HCEC 1CT (cell line): ENCODE measurements at regions not wholly inside any gene's neighbourhood (a gene's known extent, or its start where the extent isn't known, plus 50 kb on each side); places are given as distances from the start of the nearest gene placed in this dataset.
"Not testable (repeated sequence)": the region's sequence is repeated elsewhere in the genome, so short reads cannot be mapped to it uniquely, and the experiment has no call there.

Experiments used
- DNase-seq: peaks from one replicate; pipeline ENCODE4 v3.0.0-alpha.2; 2017

GRCh38 chr6:3962291-3963280 is 113.4 kb downstream of the FAM50B start:
- no peak for DNase-seq

- no peak for DNase-seq
These were observed 114.3 kb downstream of the FAM50B start for GRCh38 chr6:3963426-3963825.

- no peak for DNase-seq
These were observed 113.7 kb downstream of the FAM217A start for GRCh38 chr6:3965071-3965718.

GRCh38 chr6:3966426-3966825 is 112.5 kb downstream of the FAM217A start:
- no peak for DNase-seq

- DNase-seq, result no peak
These were observed 108.8 kb downstream of the FAM217A start for GRCh38 chr6:3970097-3970496.

- DNase-seq, result not testable (repeated sequence)
These were observed 105.8 kb downstream of the FAM217A start for GRCh38 chr6:3973152-3973551.

- DNase-seq, result peak; percentile 81
These were observed 100.8 kb downstream of the FAM217A start for GRCh38 chr6:3977875-3978711.

- DNase-seq, result not testable (repeated sequence)
These were observed 100.0 kb downstream of the FAM217A start for GRCh38 chr6:3978966-3979365.

- no peak for DNase-seq
These were observed 97.0 kb downstream of the FAM217A start for GRCh38 chr6:3981917-3982316.

- DNase-seq, result no peak
These were observed 95.2 kb downstream of the FAM217A start for GRCh38 chr6:3983778-3984177.

GRCh38 chr6:3984494-3984893 is 94.4 kb downstream of the FAM217A start:
- no peak for DNase-seq

GRCh38 chr6:3986241-3986640 is 92.7 kb downstream of the FAM217A start:
- no peak for DNase-seq

- DNase-seq, result peak; percentile 40
These were observed 91.9 kb downstream of the FAM217A start for GRCh38 chr6:3987053-3987452.

- DNase-seq, result no peak
These were observed 91.4 kb downstream of the FAM217A start for GRCh38 chr6:3987576-3987975.

- peak; percentile 77 for DNase-seq
These were observed 88.0 kb downstream of the FAM217A start for GRCh38 chr6:3990692-3991491.

GRCh38 chr6:3991941-3992340 is 87.0 kb downstream of the FAM217A start:
- DNase-seq, result no peak

- no peak for DNase-seq
These were observed 82.6 kb downstream of the FAM217A start for GRCh38 chr6:3996349-3996748.

- DNase-seq, result peak; percentile 47
These were observed 81.7 kb downstream of the FAM217A start for GRCh38 chr6:3997177-3997770.

GRCh38 chr6:3999800-4000661 is 78.9 kb downstream of the FAM217A start:
- no peak for DNase-seq

GRCh38 chr6:4004249-4004648 is 74.7 kb downstream of the FAM217A start:
- DNase-seq, result peak; percentile 39
